Neuron (in vitro differentiated cells): ENCODE measurements at regions not wholly inside any gene's neighbourhood (a gene's known extent, or its start where the extent isn't known, plus 50 kb on each side); places are given as distances from the start of the nearest gene placed in this dataset.

ENCODE experiments used
- H2AFZ ChIP-seq: one replicate; pipeline ENCODE4 v1.6.1; 2013; ENCODE audit warnings: low read depth, mild to moderate bottlenecking, inconsistent platforms, low read length, moderate library complexity
- H3K27me3 ChIP-seq: one replicate; pipeline ENCODE4 v1.6.1; 2013; ENCODE audit warnings: low read length; ENCODE audit not compliant: insufficient read depth
- H3K36me3 ChIP-seq: one replicate; pipeline ENCODE4 v1.6.1; 2013; ENCODE audit warnings: low read length; ENCODE audit not compliant: insufficient read depth
- H3K4me1 ChIP-seq: one replicate; pipeline ENCODE4 v1.6.1; 2013; ENCODE audit warnings: low read length; ENCODE audit not compliant: insufficient read depth
- H3K4me3 ChIP-seq: 2 replicates; pipeline ENCODE4 v1.5.1; 2013; ENCODE audit warnings: mild to moderate bottlenecking, low read length, moderate library complexity
- H3K9me3 ChIP-seq: one replicate; pipeline ENCODE4 v1.6.1; 2013; ENCODE audit warnings: low read length

DNA sequence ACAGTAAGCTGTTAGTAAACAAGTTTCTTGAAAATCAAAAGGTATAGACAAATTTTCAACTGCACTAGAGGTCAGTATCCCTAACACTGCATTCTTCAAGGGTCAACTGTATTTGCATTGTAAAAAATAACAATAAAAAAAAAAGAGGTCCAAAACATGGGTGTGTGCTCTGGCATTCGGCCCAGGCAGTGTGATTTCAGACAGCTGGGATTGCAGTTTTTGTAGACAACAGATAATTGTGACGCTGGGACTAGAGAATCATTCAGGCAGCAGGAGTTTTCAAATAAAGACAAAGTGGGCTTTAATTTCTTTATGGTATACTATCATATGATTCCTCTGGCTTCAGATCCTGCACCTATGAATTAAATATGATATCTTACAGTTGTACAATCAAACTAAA is 543.2 kb upstream of the SEMA3D start:
- H3K9me3 ChIP-seq, result no peaks in the 10 kb centered on the region
- H3K4me1 ChIP-seq, result no peaks in the 10 kb centered on the region
- no peak overlapping the region for H2AFZ ChIP-seq
- H3K27me3 ChIP-seq, result no peaks in the 10 kb centered on the region
- no peaks in the 10 kb centered on the region for H3K36me3 ChIP-seq
- H3K4me3 ChIP-seq, result no peak overlapping the region

- Histone ChIP-seq H3K27me3 (no peaks in the 10 kb centered on the region), H2AFZ (no peak overlapping the region), H3K36me3 (no peaks in the 10 kb centered on the region), H3K9me3 (no peaks in the 10 kb centered on the region), H3K4me1 (no peaks in the 10 kb centered on the region), H3K4me3 (no peak overlapping the region)
Observed at GRCh38 chr7:85725026-85725425, 538.2 kb upstream of the SEMA3D start.

DNA sequence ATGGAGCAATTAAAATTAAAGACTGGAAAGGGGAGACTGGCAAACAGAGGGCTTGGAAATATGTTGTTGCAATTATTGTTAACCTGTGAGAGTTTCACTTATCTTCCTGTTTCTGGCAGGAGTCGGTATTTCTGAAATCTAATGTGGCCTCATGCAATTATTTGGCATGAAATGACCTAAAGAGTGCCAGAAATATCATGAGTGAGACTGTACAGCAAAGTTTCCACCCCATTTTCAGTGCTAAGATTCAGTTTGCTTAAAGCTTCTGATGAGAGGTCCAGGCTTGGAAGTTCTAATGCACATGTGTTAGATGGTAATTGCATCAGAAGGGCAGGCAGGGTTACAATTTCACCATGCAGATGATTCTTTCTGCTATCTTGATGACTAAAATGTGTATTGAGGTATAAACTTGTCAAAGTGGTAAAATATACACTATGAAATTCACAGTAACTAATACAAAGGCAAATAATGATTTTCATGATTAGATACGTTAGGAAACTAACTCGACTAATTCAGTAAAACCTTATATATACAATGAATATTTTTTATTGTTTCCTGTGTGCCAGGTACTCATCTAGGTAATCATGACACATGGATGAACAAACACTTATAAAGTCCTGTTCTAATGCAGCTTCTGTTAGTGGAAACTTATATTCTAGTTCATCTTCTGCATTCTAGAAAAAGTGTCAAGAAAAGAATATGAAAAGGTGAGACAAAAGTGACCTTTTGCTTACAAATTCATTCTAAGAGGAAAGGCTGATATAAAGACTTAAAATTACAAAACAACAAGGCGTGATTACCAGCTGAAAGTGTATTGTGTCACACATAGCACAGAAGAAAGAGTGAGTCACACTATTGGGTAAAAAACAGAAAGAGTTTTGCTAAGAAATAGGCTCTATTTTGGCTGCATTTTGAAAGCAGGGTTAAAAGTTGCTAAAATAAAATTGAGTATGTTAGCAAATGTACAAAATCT is 533.4 kb upstream of the SEMA3D start:
- Histone ChIP-seq H3K27me3 (no peaks in the 10 kb centered on the region), H3K9me3 (no peaks in the 10 kb centered on the region), H3K4me1 (no peaks in the 10 kb centered on the region), H3K36me3 (no peaks in the 10 kb centered on the region), H3K4me3 (no peak overlapping the region), H2AFZ (peak overlapping the region; percentile 19)

- no peaks in the 10 kb centered on the region for H3K36me3 ChIP-seq
- no peaks in the 10 kb centered on the region for H3K9me3 ChIP-seq
- no peak overlapping the region for H3K4me3 ChIP-seq
- no peaks in the 10 kb centered on the region for H3K4me1 ChIP-seq
- H2AFZ ChIP-seq, result no peak overlapping the region
- no peaks in the 10 kb centered on the region for H3K27me3 ChIP-seq
Observed at GRCh38 chr7:85716353-85716752, 529.5 kb upstream of the SEMA3D start.

DNA sequence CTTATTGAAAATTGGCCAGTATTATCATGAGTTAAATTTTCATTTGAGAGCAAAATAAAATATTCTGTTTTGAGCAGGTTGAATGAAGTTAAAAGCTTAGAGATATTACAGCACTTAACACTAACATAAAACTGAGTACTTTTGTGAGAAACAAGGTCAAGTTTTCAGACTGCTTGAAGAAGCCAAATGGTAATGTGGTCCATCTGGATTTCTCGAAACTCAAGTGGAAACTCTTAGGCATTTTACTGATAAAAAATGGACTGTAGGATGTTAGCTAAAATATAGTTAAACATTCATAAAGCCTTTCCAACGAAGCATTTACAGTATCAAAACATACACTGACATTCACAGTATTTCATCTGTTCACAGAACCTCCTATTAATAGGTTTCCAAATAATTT is 528.1 kb upstream of the SEMA3D start:
- Histone ChIP-seq H2AFZ (no peak overlapping the region), H3K4me3 (no peak overlapping the region), H3K9me3 (no peaks in the 10 kb centered on the region)

GRCh38 chr7:85714043-85714578 is 527.3 kb upstream of the SEMA3D start:
- no peak overlapping the region for H3K4me3 ChIP-seq
- no peaks in the 10 kb centered on the region for H3K27me3 ChIP-seq
- H3K4me1 ChIP-seq, result no peaks in the 10 kb centered on the region
- H2AFZ ChIP-seq, result no peak overlapping the region
- H3K36me3 ChIP-seq, result no peaks in the 10 kb centered on the region
- no peaks in the 10 kb centered on the region for H3K9me3 ChIP-seq

More for the DNA sequence above, 528.1 kb upstream of the SEMA3D start:
- Histone ChIP-seq H3K27me3 (no peaks in the 10 kb centered on the region), H3K36me3 (no peaks in the 10 kb centered on the region), H3K4me1 (no peaks in the 10 kb centered on the region)

DNA sequence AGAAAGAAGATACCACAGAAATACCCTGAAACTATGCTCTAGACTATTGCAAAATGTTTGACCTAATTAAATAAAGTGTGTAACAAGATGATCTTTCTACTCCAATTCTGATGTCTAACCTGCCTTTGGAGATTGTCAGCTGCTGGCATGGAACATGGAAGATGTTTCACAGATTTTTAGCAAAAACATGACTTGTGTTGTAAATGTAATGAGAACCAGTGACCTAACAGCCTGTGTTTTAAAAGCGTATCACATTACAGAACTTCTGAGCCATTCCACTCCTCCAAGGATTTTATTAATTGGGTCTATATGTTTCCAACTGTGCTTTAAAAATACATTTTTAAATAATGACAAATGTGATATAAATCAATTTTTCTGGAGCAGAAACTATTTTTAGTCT is 526.3 kb upstream of the SEMA3D start:
- Histone ChIP-seq H3K27me3 (no peaks in the 10 kb centered on the region), H2AFZ (no peak overlapping the region), H3K36me3 (no peaks in the 10 kb centered on the region), H3K4me3 (no peak overlapping the region), H3K9me3 (no peaks in the 10 kb centered on the region), H3K4me1 (no peaks in the 10 kb centered on the region)

- H3K36me3 ChIP-seq, result no peaks in the 10 kb centered on the region
- H3K9me3 ChIP-seq, result no peaks in the 10 kb centered on the region
- no peak overlapping the region for H2AFZ ChIP-seq
- H3K4me1 ChIP-seq, result no peaks in the 10 kb centered on the region
- no peaks in the 10 kb centered on the region for H3K27me3 ChIP-seq
- no peak overlapping the region for H3K4me3 ChIP-seq
Observed at GRCh38 chr7:85711894-85712293, 525.0 kb upstream of the SEMA3D start.

- Histone ChIP-seq H3K4me3 (no peak overlapping the region), H2AFZ (no peak overlapping the region), H3K4me1 (no peaks in the 10 kb centered on the region), H3K36me3 (no peaks in the 10 kb centered on the region), H3K9me3 (no peaks in the 10 kb centered on the region), H3K27me3 (no peaks in the 10 kb centered on the region)
Observed at GRCh38 chr7:85710960-85711359, 524.1 kb upstream of the SEMA3D start.

- no peak overlapping the region for H3K4me3 ChIP-seq
- no peaks in the 10 kb centered on the region for H3K36me3 ChIP-seq
- no peaks in the 10 kb centered on the region for H3K27me3 ChIP-seq
- no peaks in the 10 kb centered on the region for H3K9me3 ChIP-seq
- no peaks in the 10 kb centered on the region for H3K4me1 ChIP-seq
- H2AFZ ChIP-seq, result no peak overlapping the region
Observed at GRCh38 chr7:85708221-85708620, 521.4 kb upstream of the SEMA3D start.

GRCh38 chr7:85705076-85705475 is 518.2 kb upstream of the SEMA3D start:
- no peaks in the 10 kb centered on the region for H3K4me1 ChIP-seq
- no peaks in the 10 kb centered on the region for H3K9me3 ChIP-seq
- H3K27me3 ChIP-seq, result no peaks in the 10 kb centered on the region
- H3K36me3 ChIP-seq, result no peaks in the 10 kb centered on the region
- H2AFZ ChIP-seq, result no peak overlapping the region
- H3K4me3 ChIP-seq, result no peak overlapping the region

- Histone ChIP-seq H3K4me1 (no peaks in the 10 kb centered on the region), H3K36me3 (no peaks in the 10 kb centered on the region), H3K4me3 (no peak overlapping the region), H3K9me3 (no peaks in the 10 kb centered on the region), H3K27me3 (no peaks in the 10 kb centered on the region), H2AFZ (no peak overlapping the region)
Observed at GRCh38 chr7:85703251-85704010, 516.6 kb upstream of the SEMA3D start.

- Histone ChIP-seq H3K9me3 (no peaks in the 10 kb centered on the region), H3K4me3 (no peak overlapping the region), H3K27me3 (no peaks in the 10 kb centered on the region), H2AFZ (no peak overlapping the region), H3K36me3 (no peaks in the 10 kb centered on the region), H3K4me1 (no peaks in the 10 kb centered on the region)
Observed at GRCh38 chr7:85702348-85702747, 515.5 kb upstream of the SEMA3D start.
